SH-SY5Y (cell line): ENCODE measurements at regions not wholly inside any gene's neighbourhood (a gene's known extent, or its start where the extent isn't known, plus 50 kb on each side); places are given as distances from the start of the nearest gene placed in this dataset.

Experiments
- GATA2 ChIP-seq: IDR thresholded peaks from 2 replicates; pipeline ENCODE4 v1.6.1; 2011; ENCODE audit warnings: mild to moderate bottlenecking, low read depth, low read length
- GATA3 ChIP-seq: IDR thresholded peaks from 2 replicates; pipeline ENCODE4 v1.6.1; 2011; ENCODE audit warnings: low read depth, mild to moderate bottlenecking, low read length, moderate library complexity

- TF ChIP-seq GATA2 (no peak), GATA3 (no peak)
Measured at GRCh38 chr1:185418472-185418871, 101.4 kb upstream of the IVNS1ABP start.
